Transverse colon (tissue), 4 donors: ENCODE measurements at regions not wholly inside any gene's neighbourhood (a gene's known extent, or its start where the extent isn't known, plus 50 kb on each side); places are given as distances from the start of the nearest gene placed in this dataset.
"Not testable (repeated sequence)": the region's sequence is repeated elsewhere in the genome, so short reads cannot be mapped to it uniquely, and the experiment has no call there.

Source experiments
- EP300 ChIP-seq: sonication (generic); formaldehyde crosslinking; IDR thresholded peaks from one replicate; pipeline ENCODE4 v1.6.1; 2017; ENCODE audit warnings: antibody characterized with exemption, low read depth
- POLR2AphosphoS5 ChIP-seq, 3 donors: sonication (generic); formaldehyde crosslinking; IDR thresholded peaks; one replicate each; pipeline ENCODE4 v1.6.1; 2016; ENCODE audit warnings: antibody characterized with exemption in 3 of 3
- TF ChIP-seq, protein P1 (sequence below), 5 experiments: fragments of 200-600 bp in 3 of 5; fragments of 450-650 bp in 2 of 5; sonication (generic) in 3 of 5; IDR thresholded peaks; 1 replicate in 2 of 5; 2 replicates in 3 of 5; pipeline ENCODE4 v1.5.1; 2016 to 2017; ENCODE audit warnings: antibody characterized with exemption in 5 of 5, inconsistent platforms in 3 of 5, mild to moderate bottlenecking in 2 of 5, moderate library complexity in 1 of 5

- TF ChIP-seq, protein P1, sequence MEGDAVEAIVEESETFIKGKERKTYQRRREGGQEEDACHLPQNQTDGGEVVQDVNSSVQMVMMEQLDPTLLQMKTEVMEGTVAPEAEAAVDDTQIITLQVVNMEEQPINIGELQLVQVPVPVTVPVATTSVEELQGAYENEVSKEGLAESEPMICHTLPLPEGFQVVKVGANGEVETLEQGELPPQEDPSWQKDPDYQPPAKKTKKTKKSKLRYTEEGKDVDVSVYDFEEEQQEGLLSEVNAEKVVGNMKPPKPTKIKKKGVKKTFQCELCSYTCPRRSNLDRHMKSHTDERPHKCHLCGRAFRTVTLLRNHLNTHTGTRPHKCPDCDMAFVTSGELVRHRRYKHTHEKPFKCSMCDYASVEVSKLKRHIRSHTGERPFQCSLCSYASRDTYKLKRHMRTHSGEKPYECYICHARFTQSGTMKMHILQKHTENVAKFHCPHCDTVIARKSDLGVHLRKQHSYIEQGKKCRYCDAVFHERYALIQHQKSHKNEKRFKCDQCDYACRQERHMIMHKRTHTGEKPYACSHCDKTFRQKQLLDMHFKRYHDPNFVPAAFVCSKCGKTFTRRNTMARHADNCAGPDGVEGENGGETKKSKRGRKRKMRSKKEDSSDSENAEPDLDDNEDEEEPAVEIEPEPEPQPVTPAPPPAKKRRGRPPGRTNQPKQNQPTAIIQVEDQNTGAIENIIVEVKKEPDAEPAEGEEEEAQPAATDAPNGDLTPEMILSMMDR (IDR thresholded peaks at IDR 0.05), result peak; percentile 57 to 68 (median 63)
- not testable (repeated sequence) for TF ChIP-seq POLR2AphosphoS5 (IDR thresholded peaks at IDR 0.05); EP300
Observed at GRCh38 chr1:146478125-146478720, 249.4 kb upstream of the NOTCH2NLA start.
